HCT116 (cell line): ENCODE measurements at regions not wholly inside any gene's neighbourhood (a gene's known extent, or its start where the extent isn't known, plus 50 kb on each side); places are given as distances from the start of the nearest gene placed in this dataset.

ENCODE experiments used
- ATAC-seq: fragments of 200-7000 bp; cut with Tn5 transposase; 2 replicates; pipeline ENCODE4 v1.9.1; 2020; ENCODE audit warnings: mild to moderate bottlenecking, moderate library complexity
- BruUV-seq: library from RNA; stranded (reverse); fragments of 400-500 nt; replicated peaks from 2 replicates; lab custom pipeline; 2021; lab: Mats Ljungman, UMichigan
- CTCF ChIA-PET: fragments of 300-600 bp; sonication (Branson Sonifier 250); formaldehyde crosslinking; loops from one replicate; lab custom pipeline; 2021; ENCODE audit warnings: antibody characterized with exemption; lab: Charles Lee
- POLR2A ChIA-PET: fragments of 300-600, 350-600 bp; sonication (Branson Sonifier 250); formaldehyde crosslinking; loops from one replicate; lab custom pipeline; 2021; ENCODE audit warnings: antibody characterized with exemption; lab: Charles Lee
- RAD21 ChIA-PET, 2 experiments: fragments of 300-600 bp; sonication (Branson Sonifier 250); formaldehyde crosslinking; loops; one replicate each; lab custom pipeline; 2023; ENCODE audit warnings: low total read pairs in 2 of 2; ENCODE audit not compliant: uncharacterized antibody in 2 of 2, unreplicated experiment in 2 of 2, low non-redundant PET in 1 of 2; lab: Charles Lee
- DNase-seq: peaks from one replicate; pipeline ENCODE4 v3.0.0-alpha.2; 2010; ENCODE audit warnings: low read depth, low spot score
- H2AFZ ChIP-seq: fragments of 200-600 bp; shearing (Covaris generic), sonication (generic); 2 replicates; pipeline ENCODE4 v1.6.1; 2017; ENCODE audit warnings: low read depth, mixed run types, mixed read lengths, antibody characterized with exemption, low read length; ENCODE audit not compliant: poor library complexity, severe bottlenecking
- H3K27ac ChIP-seq: 2 replicates; pipeline ENCODE4 v1.5.1; 2012; ENCODE audit warnings: low read depth, low read length
- H3K27me3 ChIP-seq: fragments of 200-600 bp; sonication (generic); 2 replicates; pipeline ENCODE4 v1.6.1; 2016; ENCODE audit warnings: mixed run types, low read length, mixed read lengths; ENCODE audit not compliant: insufficient read depth
- H3K36me3 ChIP-seq, 2 experiments: fragments of 200-500 bp in 1 of 2; fragments of 200-600 bp in 1 of 2; sonication (Bioruptor generic) in 1 of 2; sonication (generic) in 1 of 2; 2 replicates each; pipeline versions ENCODE4 v1.5.1 to v1.6.1; 2014 to 2016; ENCODE audit warnings: low read length in 2 of 2, inconsistent platforms in 1 of 2, mixed read lengths in 1 of 2, mixed run types in 1 of 2; ENCODE audit not compliant: insufficient read depth in 2 of 2, control insufficient read depth in 1 of 2
- H3K4me1 ChIP-seq, 2 experiments: fragments of 200-600 bp in 1 of 2; sonication (generic) in 1 of 2; 2 replicates each; pipeline versions ENCODE4 v1.5.1 to v1.6.1; 2012 to 2017; ENCODE audit warnings: low read length in 2 of 2, inconsistent platforms in 1 of 2, mild to moderate bottlenecking in 1 of 2, mixed read lengths in 1 of 2, mixed run types in 1 of 2, moderate library complexity in 1 of 2; ENCODE audit not compliant: insufficient read depth in 2 of 2, control insufficient read depth in 1 of 2
- H3K4me2 ChIP-seq: fragments of 200-600 bp; sonication (generic); 2 replicates; pipeline ENCODE4 v1.6.1; 2017; ENCODE audit warnings: mixed run types, low read length, mixed read lengths
- H3K4me3 ChIP-seq, 2 experiments: fragments of 200-600 bp in 1 of 2; sonication (generic) in 1 of 2; replicated peaks in 1 of 2; 2 replicates each; pipeline ENCODE4 v1.5.1; 2011 to 2016; ENCODE audit warnings: low read length in 2 of 2, control low read depth in 1 of 2, low read depth in 1 of 2, mild to moderate bottlenecking in 1 of 2, mixed read lengths in 1 of 2, mixed run types in 1 of 2
- H3K79me2 ChIP-seq: fragments of 200-600 bp; sonication (generic); 2 replicates; pipeline ENCODE4 v1.6.1; 2017; ENCODE audit warnings: mild to moderate bottlenecking, mixed run types, low read length, moderate library complexity, mixed read lengths; ENCODE audit not compliant: insufficient read depth
- H3K9ac ChIP-seq: fragments of 200-600 bp; sonication (generic); 2 replicates; pipeline ENCODE4 v1.6.1; 2016; ENCODE audit warnings: low read length, mixed read lengths
- H3K9me2 ChIP-seq: fragments of 200-600 bp; sonication (generic), shearing (Covaris generic); 2 replicates; pipeline ENCODE4 v1.6.1; 2017; ENCODE audit warnings: mixed run types, mild to moderate bottlenecking, moderate library complexity; ENCODE audit not compliant: insufficient read depth
- H3K9me3 ChIP-seq, 2 experiments: fragments of 200-500 bp in 1 of 2; fragments of 200-600 bp in 1 of 2; sonication (Bioruptor generic) in 1 of 2; sonication (generic) in 1 of 2; 2 replicates each; pipeline ENCODE4 v1.6.1; 2014 to 2017; ENCODE audit warnings: low read length in 2 of 2, mixed read lengths in 2 of 2, inconsistent platforms in 1 of 2, low read depth in 1 of 2, mild to moderate bottlenecking in 1 of 2, mixed run types in 1 of 2, moderate library complexity in 1 of 2; ENCODE audit not compliant: control insufficient read depth in 1 of 2, insufficient read depth in 1 of 2
- H4K20me1 ChIP-seq: fragments of 200-600 bp; sonication (generic), shearing (Covaris generic); 2 replicates; pipeline ENCODE4 v1.6.1; 2017; ENCODE audit warnings: mixed run types, mild to moderate bottlenecking, moderate library complexity; ENCODE audit not compliant: insufficient read depth
- CEBPB ChIP-seq: IDR thresholded peaks from 2 replicates; pipeline ENCODE4 v1.6.1; 2012; ENCODE audit warnings: low read depth
- CTCF ChIP-seq, 3 experiments: fragments of 200-600 bp in 1 of 3; sonication (generic) in 1 of 3; IDR thresholded peaks in 2 of 3; conservative IDR thresholded peaks in 1 of 3; 2 replicates each; pipeline ENCODE4 v1.5.1; 2012 to 2017; ENCODE audit warnings: low read depth in 2 of 3, low read length in 2 of 3, antibody characterized with exemption in 1 of 3, borderline replicate concordance in 1 of 3, control low read depth in 1 of 3, mild to moderate bottlenecking in 1 of 3, mixed read lengths in 1 of 3, mixed run types in 1 of 3, moderate library complexity in 1 of 3; ENCODE audit not compliant: insufficient read depth in 1 of 3
- ELF1 ChIP-seq: IDR thresholded peaks from 2 replicates; pipeline ENCODE4 v1.6.1; 2012; ENCODE audit warnings: low read depth, borderline replicate concordance
- EZH2 ChIP-seq: fragments of 200-600 bp; sonication (generic); IDR thresholded peaks from 2 replicates; pipeline ENCODE4 v1.6.1; 2017; ENCODE audit warnings: antibody characterized with exemption, mixed run types
- EZH2phosphoT487 ChIP-seq: fragments of 200-600 bp; IDR thresholded peaks from 2 replicates; pipeline ENCODE4 v1.6.1; 2018; ENCODE audit warnings: antibody characterized with exemption, borderline replicate concordance
- FOSL1 ChIP-seq: IDR thresholded peaks from 2 replicates; pipeline ENCODE4 v1.6.1; 2012; ENCODE audit warnings: low read depth
- MAX ChIP-seq: IDR thresholded peaks from 2 replicates; pipeline ENCODE4 v1.6.1; 2012
- POLR2A ChIP-seq: IDR thresholded peaks from 2 replicates; pipeline ENCODE4 v1.7.0; 2011; ENCODE audit warnings: borderline replicate concordance; ENCODE audit not compliant: insufficient read depth, insufficient read length; ENCODE audit errors: extremely low read depth
- POLR2AphosphoS5 ChIP-seq: IDR thresholded peaks from 2 replicates; pipeline ENCODE4 v1.6.1; 2011; ENCODE audit warnings: mild to moderate bottlenecking, low read depth, low read length, moderate library complexity
- SIN3A ChIP-seq: IDR thresholded peaks from 2 replicates; pipeline ENCODE4 v1.6.1; 2012; ENCODE audit warnings: low read depth
- SP1 ChIP-seq: IDR thresholded peaks from 2 replicates; pipeline ENCODE4 v1.6.1; 2012; ENCODE audit warnings: low read depth
- SRF ChIP-seq: IDR thresholded peaks from 2 replicates; pipeline ENCODE4 v1.6.1; 2012; ENCODE audit warnings: low read depth
- TCF7L2 ChIP-seq: IDR thresholded peaks from 2 replicates; pipeline ENCODE4 v1.7.0; 2011; ENCODE audit warnings: borderline replicate concordance, inconsistent platforms; ENCODE audit not compliant: insufficient read depth, insufficient read length; ENCODE audit errors: extremely low read depth
- YY1 ChIP-seq: IDR thresholded peaks from 2 replicates; pipeline ENCODE4 v1.6.1; 2011; ENCODE audit warnings: low read length, low read depth, moderate library complexity, mild to moderate bottlenecking; ENCODE audit not compliant: insufficient replicate concordance; ENCODE audit errors: extremely low read depth
- ZBTB33 ChIP-seq: IDR thresholded peaks from 2 replicates; pipeline ENCODE4 v1.6.1; 2011; ENCODE audit warnings: mild to moderate bottlenecking, low read length, moderate library complexity; ENCODE audit not compliant: insufficient replicate concordance; ENCODE audit errors: extremely low read depth
- ZFX ChIP-seq: fragments of 450-650 bp; IDR thresholded peaks from 2 replicates; pipeline ENCODE4 v1.6.1; 2017
- ZNF274 ChIP-seq: fragments of 200-500 bp; sonication (Bioruptor generic); IDR thresholded peaks from 2 replicates; pipeline ENCODE4 v1.6.1; 2014; ENCODE audit warnings: mild to moderate bottlenecking, low read depth, low read length, inconsistent platforms
- intact Hi-C: fragments of 100-400 bp; cut with micrococcal nuclease; formaldehyde crosslinking; loops from 2 replicates; pipeline ENCODE4 v1.10.0; 2022

GRCh38 chr3:189507856-189508255, 123.3 kb upstream of the TP63 start:
- H3K4me3 ChIP-seq = no peak overlapping the region
- intact Hi-C loops = no loop called here
- CTCF ChIA-PET = no interaction called here
- H3K9ac ChIP-seq = no peak overlapping the region
- TF ChIP-seq YY1 (no peak), ZFX (no peak), CTCF (IDR thresholded peaks at IDR 0.05 in 2 of 3, conservative IDR thresholded peaks at IDR 0.05 in 1 of 3; ENCODE audit: borderline replicate concordance in 1 of 3, insufficient read depth in 1 of 3, low read depth in 2 of 3, low read length in 2 of 3) (no peak), TCF7L2 (no peak), SRF (no peak), SIN3A (no peak)
- H3K9me3 ChIP-seq = no peaks in the 10 kb centered on the region
- H4K20me1 ChIP-seq = no peaks in the 10 kb centered on the region
- no peaks in the 10 kb centered on the region for H3K36me3 ChIP-seq
- H3K27me3 ChIP-seq = no peaks in the 10 kb centered on the region
- RAD21 ChIA-PET = no interaction called here
- no peaks in the 10 kb centered on the region for H3K79me2 ChIP-seq
- no peaks in the 10 kb centered on the region for H3K9me2 ChIP-seq
- POLR2A ChIA-PET = no interaction called here
- ATAC-seq (no peak), DNase-seq (no peak)
- no peak overlapping the region for H2AFZ ChIP-seq
- no peak overlapping the region for H3K27ac ChIP-seq
- no TSS peak for BruUV-seq
- H3K4me1 ChIP-seq = peaks cover 0 to 2% of the 10 kb centered on the region in 2 experiments; a peak in 2 of 4 replicates
- H3K4me2 ChIP-seq = no peak overlapping the region

- H3K9me2 ChIP-seq = no peaks in the 10 kb centered on the region
- no peak overlapping the region for H3K9ac ChIP-seq
- no TSS peak for BruUV-seq
- intact Hi-C loops = no loop called here
- no peaks in the 10 kb centered on the region for H4K20me1 ChIP-seq
- H3K4me1 ChIP-seq = peaks cover 5 to 12% of the 10 kb centered on the region in 2 experiments; a peak in 3 of 4 replicates
- no peaks in the 10 kb centered on the region for H3K27me3 ChIP-seq
- no peak overlapping the region for H2AFZ ChIP-seq
- H3K9me3 ChIP-seq = no peaks in the 10 kb centered on the region
- CTCF ChIA-PET = no interaction called here
- no peaks in the 10 kb centered on the region for H3K79me2 ChIP-seq
- H3K36me3 ChIP-seq = no peaks in the 10 kb centered on the region
- no peak overlapping the region for H3K4me3 ChIP-seq
- POLR2A ChIA-PET = no interaction called here
- no peak overlapping the region for H3K4me2 ChIP-seq
- DNase-seq (no peak), ATAC-seq (no peak)
- H3K27ac ChIP-seq = no peak overlapping the region
- RAD21 ChIA-PET = no interaction called here
- TF ChIP-seq CEBPB (no peak), TCF7L2 (no peak), SP1 (no peak), POLR2A (no peak), YY1 (no peak), FOSL1 (no peak), MAX (no peak), EZH2phosphoT487 (no peak), ZNF274 (no peak), POLR2AphosphoS5 (no peak), SIN3A (no peak), EZH2 (no peak), ELF1 (no peak), ZBTB33 (no peak)
Observed at GRCh38 chr3:189508784-189509501, 122.2 kb upstream of the TP63 start.
